ENCODE measurements at regions not wholly inside any gene's neighbourhood (a gene's known extent, or its start where the extent isn't known, plus 50 kb on each side); places are given as distances from the start of the nearest gene placed in this dataset.

- TF ChIP-seq EP300 (IDR thresholded peaks at IDR 0.05; ENCODE audit: borderline replicate concordance) (no peak), USF1 (IDR thresholded peaks at IDR 0.05) (no peak), CREB1 (IDR thresholded peaks at IDR 0.05; ENCODE audit: low read depth) (no peak), EGR1 (IDR thresholded peaks at IDR 0.05) (no peak), TEAD4 (IDR thresholded peaks at IDR 0.05) (no peak), MAX (IDR thresholded peaks at IDR 0.05) (no peak), RAD21 (IDR thresholded peaks at IDR 0.05; ENCODE audit: low read depth) (no peak), TAF1 (IDR thresholded peaks at IDR 0.05; ENCODE audit: low read depth) (no peak)
These were observed 103.8 kb upstream of the TBX18 start for GRCh38 chr6:84868149-84868548.

GRCh38 chr6:84867521-84867920, 103.1 kb upstream of the TBX18 start:
- no peak for TF ChIP-seq NFIC (IDR thresholded peaks at IDR 0.05)
- TF ChIP-seq TAF1 (IDR thresholded peaks at IDR 0.05; ENCODE audit: low read depth), result no peak
- TF ChIP-seq RAD21 (IDR thresholded peaks at IDR 0.05; ENCODE audit: low read depth), result no peak
- no peak for TF ChIP-seq CEBPB (IDR thresholded peaks at IDR 0.05)
- TF ChIP-seq EP300 (IDR thresholded peaks at IDR 0.05; ENCODE audit: borderline replicate concordance), result no peak

- TF ChIP-seq TEAD4 (IDR thresholded peaks at IDR 0.05), result no peak
These were observed 102.3 kb upstream of the TBX18 start for GRCh38 chr6:84866715-84867114.

- TF ChIP-seq FOXM1 (IDR thresholded peaks at IDR 0.05; ENCODE audit: borderline replicate concordance, low read depth) (no peak), RAD21 (IDR thresholded peaks at IDR 0.05; ENCODE audit: low read depth) (no peak), YY1 (IDR thresholded peaks at IDR 0.05; ENCODE audit: low read depth) (no peak), EP300 (IDR thresholded peaks at IDR 0.05; ENCODE audit: borderline replicate concordance) (no peak), ZBTB7A (IDR thresholded peaks at IDR 0.05; ENCODE audit: low read depth) (no peak), CEBPB (IDR thresholded peaks at IDR 0.05) (no peak), CREB1 (IDR thresholded peaks at IDR 0.05; ENCODE audit: low read depth) (no peak), NFIC (IDR thresholded peaks at IDR 0.05) (no peak), TCF12 (IDR thresholded peaks at IDR 0.05; ENCODE audit: low read depth) (no peak), TAF1 (IDR thresholded peaks at IDR 0.05; ENCODE audit: low read depth) (no peak), EGR1 (IDR thresholded peaks at IDR 0.05) (no peak), REST (IDR thresholded peaks at IDR 0.05; ENCODE audit: low read depth) (no peak), MAX (IDR thresholded peaks at IDR 0.05) (no peak)
These were observed 98.4 kb upstream of the TBX18 start for GRCh38 chr6:84862843-84863242.

GRCh38 chr6:84860920-84861319, 96.5 kb upstream of the TBX18 start:
- TF ChIP-seq ZBTB7A (IDR thresholded peaks at IDR 0.05; ENCODE audit: low read depth) (no peak), TCF12 (IDR thresholded peaks at IDR 0.05; ENCODE audit: low read depth) (no peak), EP300 (IDR thresholded peaks at IDR 0.05; ENCODE audit: borderline replicate concordance) (no peak), USF1 (IDR thresholded peaks at IDR 0.05) (no peak), EGR1 (IDR thresholded peaks at IDR 0.05) (no peak), TEAD4 (IDR thresholded peaks at IDR 0.05) (no peak), MAX (IDR thresholded peaks at IDR 0.05) (no peak), REST (IDR thresholded peaks at IDR 0.05; ENCODE audit: low read depth) (no peak), CEBPB (IDR thresholded peaks at IDR 0.05) (no peak), FOXM1 (IDR thresholded peaks at IDR 0.05; ENCODE audit: borderline replicate concordance, low read depth) (no peak), TAF1 (IDR thresholded peaks at IDR 0.05; ENCODE audit: low read depth) (no peak), RAD21 (IDR thresholded peaks at IDR 0.05; ENCODE audit: low read depth) (no peak), CREB1 (IDR thresholded peaks at IDR 0.05; ENCODE audit: low read depth) (no peak), NFIC (IDR thresholded peaks at IDR 0.05) (no peak), YY1 (IDR thresholded peaks at IDR 0.05; ENCODE audit: low read depth) (no peak)

GRCh38 chr6:84860509-84860908, 96.1 kb upstream of the TBX18 start:
- no peak for TF ChIP-seq EP300 (IDR thresholded peaks at IDR 0.05; ENCODE audit: borderline replicate concordance)
- no peak for TF ChIP-seq CREB1 (IDR thresholded peaks at IDR 0.05; ENCODE audit: low read depth)
- no peak for TF ChIP-seq YY1 (IDR thresholded peaks at IDR 0.05; ENCODE audit: low read depth)
- no peak for TF ChIP-seq REST (IDR thresholded peaks at IDR 0.05; ENCODE audit: low read depth)
- no peak for TF ChIP-seq CEBPB (IDR thresholded peaks at IDR 0.05)

Measured in Ishikawa (cell line).